ENCODE measurements at regions not wholly inside any gene's neighbourhood (a gene's known extent, or its start where the extent isn't known, plus 50 kb on each side); places are given as distances from the start of the nearest gene placed in this dataset.

DNA sequence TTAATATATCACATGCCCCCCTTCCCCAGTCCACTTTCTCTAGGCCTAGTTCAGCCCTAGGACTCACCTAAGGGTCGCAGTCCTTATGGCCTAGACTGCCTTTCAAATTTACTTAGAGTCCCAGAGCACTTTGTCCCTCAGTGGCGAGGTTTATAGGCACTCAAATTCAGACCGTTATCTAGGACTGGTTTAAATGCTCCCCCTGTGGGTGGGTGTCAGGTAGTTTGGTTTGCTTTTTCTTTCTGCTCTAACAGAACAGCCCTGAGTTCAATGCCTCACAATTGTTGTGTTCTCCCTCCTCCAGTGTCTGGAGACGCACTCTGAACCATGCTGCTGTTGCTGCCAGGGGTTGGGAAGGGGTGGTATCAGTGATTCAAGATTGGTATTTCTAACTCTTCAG, 317.1 kb downstream of the MAT2B start:
- no peak overlapping the region for H3K9ac ChIP-seq (replicated peaks; ENCODE audit: extremely low read depth, insufficient read depth, low read length)
- FAIRE-seq, result no peak
- ChIA-PET CTCF (no interaction called here), POLR2A (no interaction called here)
- no peaks in the 10 kb centered on the region for H3K36me3 ChIP-seq (ENCODE audit: control insufficient read depth in 2 of 2, extremely low read depth in 1 of 2, insufficient read depth in 2 of 2, low read length in 2 of 2)
- H3K27me3 ChIP-seq (ENCODE audit: control insufficient read depth in 2 of 2, insufficient read depth in 2 of 2, low read length in 2 of 2), result no peaks in the 10 kb centered on the region
- dilution Hi-C loops (cut with MboI; ENCODE audit: extremely low pct_ligation_motif_present, low sequenced_read_pairs) (no loop called here), intact Hi-C loops (cut with micrococcal nuclease) (no loop called here)
- no peak overlapping the region for H3K27ac ChIP-seq (ENCODE audit: insufficient read depth, low read depth, low read length)
- no peaks in the 10 kb centered on the region for H3K4me1 ChIP-seq (ENCODE audit: control insufficient read depth, extremely low read depth, insufficient read depth, low read length)
- no peaks in the 10 kb centered on the region for H3K79me2 ChIP-seq (ENCODE audit: control insufficient read depth, insufficient read depth, low read length)
- no TSS peak for BruUV-seq (replicated peaks)
- DNase-seq (ENCODE audit: low read depth, low spot score), result no peak
- no peak for TF ChIP-seq FOS (IDR thresholded peaks at IDR 0.05; ENCODE audit: borderline replicate concordance, insufficient read depth, low read length)
- TF ChIP-seq, protein P1, sequence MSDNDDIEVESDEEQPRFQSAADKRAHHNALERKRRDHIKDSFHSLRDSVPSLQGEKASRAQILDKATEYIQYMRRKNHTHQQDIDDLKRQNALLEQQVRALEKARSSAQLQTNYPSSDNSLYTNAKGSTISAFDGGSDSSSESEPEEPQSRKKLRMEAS (IDR thresholded peaks at IDR 0.05; ENCODE audit: insufficient read depth, insufficient read length), result no peak
- TF ChIP-seq, protein P2, sequence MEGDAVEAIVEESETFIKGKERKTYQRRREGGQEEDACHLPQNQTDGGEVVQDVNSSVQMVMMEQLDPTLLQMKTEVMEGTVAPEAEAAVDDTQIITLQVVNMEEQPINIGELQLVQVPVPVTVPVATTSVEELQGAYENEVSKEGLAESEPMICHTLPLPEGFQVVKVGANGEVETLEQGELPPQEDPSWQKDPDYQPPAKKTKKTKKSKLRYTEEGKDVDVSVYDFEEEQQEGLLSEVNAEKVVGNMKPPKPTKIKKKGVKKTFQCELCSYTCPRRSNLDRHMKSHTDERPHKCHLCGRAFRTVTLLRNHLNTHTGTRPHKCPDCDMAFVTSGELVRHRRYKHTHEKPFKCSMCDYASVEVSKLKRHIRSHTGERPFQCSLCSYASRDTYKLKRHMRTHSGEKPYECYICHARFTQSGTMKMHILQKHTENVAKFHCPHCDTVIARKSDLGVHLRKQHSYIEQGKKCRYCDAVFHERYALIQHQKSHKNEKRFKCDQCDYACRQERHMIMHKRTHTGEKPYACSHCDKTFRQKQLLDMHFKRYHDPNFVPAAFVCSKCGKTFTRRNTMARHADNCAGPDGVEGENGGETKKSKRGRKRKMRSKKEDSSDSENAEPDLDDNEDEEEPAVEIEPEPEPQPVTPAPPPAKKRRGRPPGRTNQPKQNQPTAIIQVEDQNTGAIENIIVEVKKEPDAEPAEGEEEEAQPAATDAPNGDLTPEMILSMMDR (IDR thresholded peaks at IDR 0.05; ENCODE audit: extremely low read depth in 1 of 2, insufficient read depth in 1 of 2, low read depth in 1 of 2, low read length in 2 of 2), result no peak
- TF ChIP-seq GATA2 (IDR thresholded peaks at IDR 0.05; ENCODE audit: insufficient read depth, insufficient read length, low read depth, low read length), result no peak
- no peak for TF ChIP-seq EZH2 (IDR thresholded peaks at IDR 0.05; ENCODE audit: borderline replicate concordance, low read depth, low read length, severe bottlenecking)
- no peak for TF ChIP-seq POLR2AphosphoS5 (IDR thresholded peaks at IDR 0.05; ENCODE audit: insufficient read depth, low read depth, low read length)
- TF ChIP-seq POLR2A (IDR thresholded peaks at IDR 0.05; ENCODE audit: low read depth, low read length), result no peak
- no peak for TF ChIP-seq MYC (IDR thresholded peaks at IDR 0.05; ENCODE audit: low read depth, low read length)
- TF ChIP-seq JUN (IDR thresholded peaks at IDR 0.05; ENCODE audit: borderline replicate concordance, insufficient read depth, insufficient read length, low read depth), result no peak
- H3K9me3 ChIP-seq (replicated peaks; ENCODE audit: control insufficient read depth, insufficient read depth, low read length), result no peaks in the 10 kb centered on the region
- no peaks in the 10 kb centered on the region for H3K9me1 ChIP-seq (replicated peaks; ENCODE audit: control insufficient read depth, extremely low read depth, insufficient read depth, low read length)
- no peak overlapping the region for H3K4me2 ChIP-seq (ENCODE audit: insufficient read depth, low read length)
- H4K20me1 ChIP-seq (replicated peaks; ENCODE audit: control insufficient read depth, extremely low read depth, insufficient read depth, low read length), result no peaks in the 10 kb centered on the region
- H3K4me3 ChIP-seq (replicated peaks in 1 of 3; ENCODE audit: insufficient read depth in 1 of 3, low read depth in 1 of 3, low read length in 3 of 3), result no peak overlapping the region
- H2AFZ ChIP-seq (ENCODE audit: low read depth, low read length), result no peak overlapping the region

Data from endothelial cell of umbilical vein (primary cell).